Ascending aorta (tissue), 2 donors: ENCODE measurements at regions not wholly inside any gene's neighbourhood (a gene's known extent, or its start where the extent isn't known, plus 50 kb on each side); places are given as distances from the start of the nearest gene placed in this dataset.

Source experiments
- DNase-seq, 2 donors: peaks; one replicate each; pipeline ENCODE4 v3.0.0-alpha.2; 2019; ENCODE audit warnings: low spot score in 2 of 2
- H3K27ac ChIP-seq, 2 donors: fragments of 200-600 bp; sonication (generic); one replicate each; pipeline ENCODE4 v1.5.1; 2016 to 2017; ENCODE audit warnings: mild to moderate bottlenecking in 1 of 2
- H3K27me3 ChIP-seq: fragments of 200-600 bp; sonication (generic); one replicate; pipeline ENCODE4 v1.5.1; 2017
- H3K36me3 ChIP-seq, 2 donors: fragments of 200-600 bp; sonication (generic); one replicate each; pipeline ENCODE4 v1.5.1; 2016
- H3K4me1 ChIP-seq, 2 donors: fragments of 200-600 bp; sonication (generic); one replicate each; pipeline ENCODE4 v1.5.1; 2016 to 2017; ENCODE audit warnings: mild to moderate bottlenecking in 1 of 2
- H3K4me3 ChIP-seq, 2 donors: fragments of 200-600 bp; sonication (generic); one replicate each; pipeline ENCODE4 v1.5.1; 2016 to 2017; ENCODE audit warnings: mild to moderate bottlenecking in 1 of 2
- H3K9me3 ChIP-seq, 2 donors: fragments of 200-600 bp; sonication (generic); one replicate each; pipeline ENCODE4 v1.5.1; 2016
- CTCF ChIP-seq, 3 experiments: fragments of 200-600 bp in 2 of 3; fragments of 450-650 bp in 1 of 3; sonication (generic) in 2 of 3; IDR thresholded peaks; one replicate each; pipeline ENCODE4 v1.5.1; 2016 to 2019; ENCODE audit warnings: antibody characterized with exemption in 3 of 3, mild to moderate bottlenecking in 1 of 3, moderate library complexity in 1 of 3
- intact Hi-C: fragments of 100-400 bp; cut with DNase I; formaldehyde crosslinking; loops from one replicate; pipeline ENCODE4 v1.15.1; 2023

GRCh38 chr7:41415471-41416207 lies 287.3 kb downstream of the INHBA start:
- peaks cover 0 to 3% of the 10 kb centered on the region in 2 donors for H3K9me3 ChIP-seq
- no peak for DNase-seq
- intact Hi-C loops: no loop called here
- H3K27ac ChIP-seq: no peak overlapping the region
- H3K4me3 ChIP-seq: no peak overlapping the region
- no peaks in the 10 kb centered on the region for H3K27me3 ChIP-seq
- no peaks in the 10 kb centered on the region for H3K4me1 ChIP-seq
- no peak for TF ChIP-seq CTCF (IDR thresholded peaks at IDR 0.05)
- no peaks in the 10 kb centered on the region for H3K36me3 ChIP-seq

- intact Hi-C loops: no loop called here
- H3K27me3 ChIP-seq: no peaks in the 10 kb centered on the region
- no peaks in the 10 kb centered on the region for H3K4me1 ChIP-seq
- no peak for DNase-seq
- TF ChIP-seq CTCF (IDR thresholded peaks at IDR 0.05): no peak
- H3K36me3 ChIP-seq: no peaks in the 10 kb centered on the region
- H3K9me3 ChIP-seq: peaks cover 0 to 3% of the 10 kb centered on the region in 2 donors
- no peak overlapping the region for H3K4me3 ChIP-seq
- H3K27ac ChIP-seq: no peak overlapping the region
Measured at GRCh38 chr7:41415051-41415450, 287.8 kb downstream of the INHBA start.

GRCh38 chr7:41404375-41405074 lies 298.4 kb downstream of the INHBA start:
- TF ChIP-seq CTCF (IDR thresholded peaks at IDR 0.05): no peak
- no peaks in the 10 kb centered on the region for H3K36me3 ChIP-seq
- DNase-seq: no peak
- no peaks in the 10 kb centered on the region for H3K4me1 ChIP-seq
- H3K27me3 ChIP-seq: no peaks in the 10 kb centered on the region
- intact Hi-C loops: no loop called here
- H3K4me3 ChIP-seq: no peak overlapping the region
- no peak overlapping the region for H3K27ac ChIP-seq
- no peaks in the 10 kb centered on the region for H3K9me3 ChIP-seq

GRCh38 chr7:41403291-41403690 lies 299.6 kb downstream of the INHBA start:
- Histone ChIP-seq H3K36me3 (no peaks in the 10 kb centered on the region), H3K4me1 (no peaks in the 10 kb centered on the region), H3K4me3 (no peak overlapping the region), H3K27me3 (no peaks in the 10 kb centered on the region), H3K9me3 (no peaks in the 10 kb centered on the region), H3K27ac (no peak overlapping the region)
- intact Hi-C loops: no loop called here
- no peak for DNase-seq
- no peak for TF ChIP-seq CTCF (IDR thresholded peaks at IDR 0.05)

GRCh38 chr7:41401833-41402232 lies 301.1 kb downstream of the INHBA start:
- no peak for TF ChIP-seq CTCF (IDR thresholded peaks at IDR 0.05)
- no peaks in the 10 kb centered on the region for H3K9me3 ChIP-seq
- no peak overlapping the region for H3K27ac ChIP-seq
- H3K36me3 ChIP-seq: no peaks in the 10 kb centered on the region
- DNase-seq: no peak
- H3K27me3 ChIP-seq: no peaks in the 10 kb centered on the region
- H3K4me1 ChIP-seq: no peaks in the 10 kb centered on the region
- no peak overlapping the region for H3K4me3 ChIP-seq
- intact Hi-C loops: no loop called here
